ENCODE measurements at regions not wholly inside any gene's neighbourhood (a gene's known extent, or its start where the extent isn't known, plus 50 kb on each side); places are given as distances from the start of the nearest gene placed in this dataset.
"Not testable (repeated sequence)": the region's sequence is repeated elsewhere in the genome, so short reads cannot be mapped to it uniquely, and the experiment has no call there.

- no peak for DNase-seq
These were observed 151.9 kb downstream of the EMP1 start for GRCh38 chr12:13348464-13348863.

- DNase-seq = no peak
These were observed 150.9 kb downstream of the EMP1 start for GRCh38 chr12:13347241-13348043.

GRCh38 chr12:13345722-13346121, 149.2 kb downstream of the EMP1 start:
- DNase-seq = no peak

- no peak for DNase-seq
These were observed 146.8 kb downstream of the EMP1 start for GRCh38 chr12:13343375-13343774.

- no peak for DNase-seq
These were observed 146.4 kb downstream of the EMP1 start for GRCh38 chr12:13342971-13343370.

- DNase-seq = no peak
These were observed 143.6 kb downstream of the EMP1 start for GRCh38 chr12:13340149-13340548.

GRCh38 chr12:13339538-13339937, 143.0 kb downstream of the EMP1 start:
- no peak for DNase-seq

- DNase-seq = no peak
These were observed 142.6 kb downstream of the EMP1 start for GRCh38 chr12:13339091-13339490.

- DNase-seq = no peak
These were observed 141.3 kb downstream of the EMP1 start for GRCh38 chr12:13337791-13338190.

- no peak for DNase-seq
These were observed 139.7 kb downstream of the EMP1 start for GRCh38 chr12:13336216-13336615.

GRCh38 chr12:13328535-13328934, 132.0 kb downstream of the EMP1 start:
- no peak for DNase-seq

- DNase-seq = no peak
These were observed 129.6 kb downstream of the EMP1 start for GRCh38 chr12:13326076-13326475.

GRCh38 chr12:13325037-13325436, 128.5 kb downstream of the EMP1 start:
- not testable (repeated sequence) for DNase-seq

GRCh38 chr12:13318231-13319015, 121.9 kb downstream of the EMP1 start:
- DNase-seq = no peak

- no peak for DNase-seq
These were observed 120.2 kb downstream of the EMP1 start for GRCh38 chr12:13316587-13317246.

- no peak for DNase-seq
These were observed 117.4 kb downstream of the EMP1 start for GRCh38 chr12:13313886-13314285.

- DNase-seq = no peak
These were observed 115.0 kb downstream of the EMP1 start for GRCh38 chr12:13311551-13311950.

GRCh38 chr12:13307143-13307816, 110.8 kb downstream of the EMP1 start:
- DNase-seq = no peak

GRCh38 chr12:13304924-13305323, 108.4 kb downstream of the EMP1 start:
- no peak for DNase-seq

GRCh38 chr12:13299457-13299856, 102.9 kb downstream of the EMP1 start:
- no peak for DNase-seq

GRCh38 chr12:13293096-13293495, 96.6 kb downstream of the EMP1 start:
- DNase-seq = no peak

- no peak for DNase-seq
These were observed 93.2 kb downstream of the EMP1 start for GRCh38 chr12:13289653-13290289.

All from muscle of arm (tissue), 1 donor.